GM13977 (cell line): ENCODE measurements at regions not wholly inside any gene's neighbourhood (a gene's known extent, or its start where the extent isn't known, plus 50 kb on each side); places are given as distances from the start of the nearest gene placed in this dataset.

ENCODE experiments used
- DNase-seq: peaks from one replicate; pipeline ENCODE4 v3.0.0; 2012; ENCODE audit warnings: low spot score
- CTCF ChIP-seq: IDR thresholded peaks from 2 replicates; pipeline ENCODE4 v1.5.1; 2012; ENCODE audit warnings: mild to moderate bottlenecking, control low read depth; ENCODE audit not compliant: insufficient read depth; ENCODE audit errors: extremely low read depth, missing control alignments
- in situ Hi-C: fragments of 300-500 bp; cut with MboI; formaldehyde crosslinking; loops from one replicate; pipeline ENCODE4 v1.12.0; 2022; ENCODE audit warnings: low sequenced_read_pairs, low pct_unique_long_range_greater_than_20kb, mixed read lengths, inconsistent platforms; ENCODE audit not compliant: unreplicated experiment

GRCh38 chr9:15010581-15010980 is 100.4 kb upstream of the FREM1 start:
- in situ Hi-C loops: no loop called here
- DNase-seq: no peak
- no peak for TF ChIP-seq CTCF

- no peak for DNase-seq
- in situ Hi-C loops: no loop called here
Measured at GRCh38 chr9:15007698-15008097, 97.5 kb upstream of the FREM1 start.

GRCh38 chr9:14994738-14995137 is 84.5 kb upstream of the FREM1 start:
- DNase-seq: no peak
- in situ Hi-C loops: no loop called here
- no peak for TF ChIP-seq CTCF

More at GRCh38 chr9:15007698-15008097, 97.5 kb upstream of the FREM1 start:
- no peak for TF ChIP-seq CTCF

- DNase-seq: no peak
- TF ChIP-seq CTCF: no peak
- in situ Hi-C loops: no loop called here
Measured at GRCh38 chr9:14993901-14994554, 83.8 kb upstream of the FREM1 start.

- TF ChIP-seq CTCF: no peak
- in situ Hi-C loops: no loop called here
- no peak for DNase-seq
Measured at GRCh38 chr9:14993061-14993800, 83.0 kb upstream of the FREM1 start.

- no peak for DNase-seq
- no peak for TF ChIP-seq CTCF
- in situ Hi-C loops: no loop called here
Measured at GRCh38 chr9:14992516-14992915, 82.3 kb upstream of the FREM1 start.
